BJ (cell line): ENCODE measurements at regions not wholly inside any gene's neighbourhood (a gene's known extent, or its start where the extent isn't known, plus 50 kb on each side); places are given as distances from the start of the nearest gene placed in this dataset.
"Not testable (repeated sequence)": the region's sequence is repeated elsewhere in the genome, so short reads cannot be mapped to it uniquely, and the experiment has no call there.

ENCODE experiments used
- CTCF ChIA-PET: fragments of 350-600 bp; formaldehyde crosslinking; extraction: SDS; loops from one replicate; lab custom pipeline; 2021; ENCODE audit warnings: antibody characterized with exemption, inconsistent platforms; lab: Yijun Ruan, JAX
- POLR2A ChIA-PET: fragments of 300-600 bp; sonication (Branson Sonifier 250); formaldehyde crosslinking; extraction: SDS; loops from one replicate; lab custom pipeline; 2021; ENCODE audit warnings: antibody characterized with exemption; lab: Charles Lee
- DNase-seq: peaks from one replicate; pipeline ENCODE4 v3.0.0-alpha.2; 2011; ENCODE audit warnings: low read depth
- H3K27me3 ChIP-seq: 2 replicates; pipeline ENCODE4 v1.6.0; 2011; ENCODE audit warnings: low read length; ENCODE audit not compliant: control insufficient read depth, insufficient read depth
- H3K36me3 ChIP-seq: 2 replicates; pipeline ENCODE4 v1.5.1; 2011; ENCODE audit warnings: low read length; ENCODE audit not compliant: control insufficient read depth, insufficient read depth
- H3K4me3 ChIP-seq: 2 replicates; pipeline ENCODE4 v1.5.1; 2011; ENCODE audit warnings: low read depth, mild to moderate bottlenecking, control low read depth, low read length
- CTCF ChIP-seq: IDR thresholded peaks from 2 replicates; pipeline ENCODE4 v1.5.1; 2011; ENCODE audit warnings: low read depth, mild to moderate bottlenecking, control low read depth, inconsistent platforms, low read length, moderate library complexity; ENCODE audit not compliant: insufficient read depth

DNA sequence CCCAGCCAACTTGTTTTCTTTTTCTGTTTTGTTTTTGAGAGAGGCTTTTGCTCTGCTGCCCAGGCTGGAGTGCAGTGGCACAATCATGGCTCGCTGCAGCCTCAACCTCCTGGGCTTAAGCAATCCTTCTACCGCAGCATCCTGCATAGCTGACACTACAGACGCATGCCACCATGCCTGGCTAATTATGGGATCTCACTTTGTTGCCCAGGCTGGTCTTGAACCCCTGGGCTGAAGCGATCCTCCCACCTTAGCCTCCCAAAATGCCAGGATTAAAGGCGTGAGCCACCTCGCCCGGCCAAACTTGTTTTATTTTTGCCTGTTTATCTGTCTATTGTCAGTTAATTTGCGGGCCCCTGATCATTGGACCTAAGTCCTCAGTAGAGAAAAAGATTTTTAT lies 61.6 kb upstream of the MSH6 start:
- CTCF ChIA-PET = interaction anchor here (1.2 kb wide), 1 partner anchor 45 kb away, joined by 3 read pairs; no protein-coding TSS in a partner anchor
- no peak for TF ChIP-seq CTCF

GRCh38 chr2:47720559-47720958 lies 62.4 kb upstream of the MSH6 start:
- Histone ChIP-seq H3K27me3 (no peaks in the 10 kb centered on the region; the same call in 1 of the 2 replicates), H3K36me3 (no peaks in the 10 kb centered on the region), H3K4me3 (no peak overlapping the region)
- DNase-seq = no peak
- ChIA-PET POLR2A (no interaction called here), CTCF (interaction anchor here (0.6 to 1.3 kb wide), 3 partner anchors 16 to 47 kb away, joined by 3 read pairs; no protein-coding TSS in a partner anchor)
- no peak for TF ChIP-seq CTCF

More for the DNA sequence above, 61.6 kb upstream of the MSH6 start:
- no peaks in the 10 kb centered on the region for H3K36me3 ChIP-seq
- no peak overlapping the region for H3K4me3 ChIP-seq
- DNase-seq = no peak
- POLR2A ChIA-PET = no interaction called here
- no peaks in the 10 kb centered on the region; the same call in 1 of the 2 replicates for H3K27me3 ChIP-seq

DNA sequence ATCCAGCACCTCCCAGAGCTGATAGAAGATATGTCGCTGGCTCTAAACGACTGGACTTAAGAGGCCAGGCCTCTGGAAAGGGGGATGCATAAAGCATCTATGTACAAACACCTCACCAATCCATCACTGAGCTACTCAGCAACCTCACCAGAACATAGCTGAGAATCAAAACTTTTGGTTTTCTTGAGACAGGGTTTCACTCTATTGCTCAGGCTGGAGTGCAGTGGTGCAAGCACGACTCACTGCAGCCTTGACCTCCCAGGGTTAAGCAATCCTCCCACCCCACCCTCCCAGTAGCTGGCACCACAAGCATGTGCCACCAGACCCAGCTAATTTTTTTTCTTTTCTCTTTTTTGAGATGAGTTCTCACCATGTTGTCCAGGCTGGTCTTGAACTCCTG lies 62.9 kb upstream of the MSH6 start:
- Histone ChIP-seq H3K36me3 (no peaks in the 10 kb centered on the region), H3K4me3 (no peak overlapping the region), H3K27me3 (no peaks in the 10 kb centered on the region; the same call in 1 of the 2 replicates)
- no peak for DNase-seq
- ChIA-PET CTCF (interaction anchor here (0.6 to 1.3 kb wide), 3 partner anchors 16 to 47 kb away, joined by 3 read pairs; no protein-coding TSS in a partner anchor), POLR2A (interaction anchor here (0.6 kb wide), 1 partner anchor 61 kb away, joined by 4 read pairs; no protein-coding TSS in a partner anchor)
- no peak for TF ChIP-seq CTCF

GRCh38 chr2:47719099-47719498 lies 63.8 kb upstream of the MSH6 start:
- H3K27me3 ChIP-seq = no peaks in the 10 kb centered on the region; the same call in 1 of the 2 replicates
- CTCF ChIA-PET = interaction anchor here (1.0 kb wide), 1 partner anchor 49 kb away, joined by 3 read pairs; no protein-coding TSS in a partner anchor
- POLR2A ChIA-PET = no interaction called here
- no peaks in the 10 kb centered on the region for H3K36me3 ChIP-seq
- DNase-seq = no peak
- TF ChIP-seq CTCF = no peak
- no peak overlapping the region for H3K4me3 ChIP-seq

GRCh38 chr2:47716307-47716706 lies 66.6 kb upstream of the MSH6 start:
- DNase-seq, H3K27me3 ChIP-seq, POLR2A ChIA-PET, CTCF ChIA-PET, H3K4me3 ChIP-seq, H3K36me3 ChIP-seq: not testable (repeated sequence)

- no peak for TF ChIP-seq CTCF
- Histone ChIP-seq H3K4me3 (no peak overlapping the region), H3K27me3 (no peaks in the 10 kb centered on the region), H3K36me3 (no peaks in the 10 kb centered on the region)
- no peak for DNase-seq
- ChIA-PET CTCF (no interaction called here), POLR2A (no interaction called here)
Measured at GRCh38 chr2:47715552-47715951, 67.4 kb upstream of the MSH6 start.
